HCT116 (cell line): ENCODE measurements at regions not wholly inside any gene's neighbourhood (a gene's known extent, or its start where the extent isn't known, plus 50 kb on each side); places are given as distances from the start of the nearest gene placed in this dataset.

Source experiments
- ATAC-seq: fragments of 200-7000 bp; cut with Tn5 transposase; 2 replicates; pipeline ENCODE4 v1.9.1; 2020; ENCODE audit warnings: mild to moderate bottlenecking, moderate library complexity
- BruUV-seq: library from RNA; stranded (reverse); fragments of 400-500 nt; replicated peaks from 2 replicates; lab custom pipeline; 2021; lab: Mats Ljungman, UMichigan
- CTCF ChIA-PET: fragments of 300-600 bp; sonication (Branson Sonifier 250); formaldehyde crosslinking; loops from one replicate; lab custom pipeline; 2021; ENCODE audit warnings: antibody characterized with exemption; lab: Charles Lee
- POLR2A ChIA-PET: fragments of 300-600, 350-600 bp; sonication (Branson Sonifier 250); formaldehyde crosslinking; loops from one replicate; lab custom pipeline; 2021; ENCODE audit warnings: antibody characterized with exemption; lab: Charles Lee
- RAD21 ChIA-PET, 2 experiments: fragments of 300-600 bp; sonication (Branson Sonifier 250); formaldehyde crosslinking; loops; one replicate each; lab custom pipeline; 2023; ENCODE audit warnings: low total read pairs in 2 of 2; ENCODE audit not compliant: uncharacterized antibody in 2 of 2, unreplicated experiment in 2 of 2, low non-redundant PET in 1 of 2; lab: Charles Lee
- DNase-seq: peaks from one replicate; pipeline ENCODE4 v3.0.0-alpha.2; 2010; ENCODE audit warnings: low read depth, low spot score
- H2AFZ ChIP-seq: fragments of 200-600 bp; shearing (Covaris generic), sonication (generic); 2 replicates; pipeline ENCODE4 v1.6.1; 2017; ENCODE audit warnings: low read depth, mixed run types, mixed read lengths, antibody characterized with exemption, low read length; ENCODE audit not compliant: poor library complexity, severe bottlenecking
- H3K27ac ChIP-seq: 2 replicates; pipeline ENCODE4 v1.5.1; 2012; ENCODE audit warnings: low read depth, low read length
- H3K27me3 ChIP-seq: fragments of 200-600 bp; sonication (generic); 2 replicates; pipeline ENCODE4 v1.6.1; 2016; ENCODE audit warnings: mixed run types, low read length, mixed read lengths; ENCODE audit not compliant: insufficient read depth
- H3K36me3 ChIP-seq, 2 experiments: fragments of 200-500 bp in 1 of 2; fragments of 200-600 bp in 1 of 2; sonication (Bioruptor generic) in 1 of 2; sonication (generic) in 1 of 2; 2 replicates each; pipeline versions ENCODE4 v1.5.1 to v1.6.1; 2014 to 2016; ENCODE audit warnings: low read length in 2 of 2, inconsistent platforms in 1 of 2, mixed read lengths in 1 of 2, mixed run types in 1 of 2; ENCODE audit not compliant: insufficient read depth in 2 of 2, control insufficient read depth in 1 of 2
- H3K4me1 ChIP-seq, 2 experiments: fragments of 200-600 bp in 1 of 2; sonication (generic) in 1 of 2; 2 replicates each; pipeline versions ENCODE4 v1.5.1 to v1.6.1; 2012 to 2017; ENCODE audit warnings: low read length in 2 of 2, inconsistent platforms in 1 of 2, mild to moderate bottlenecking in 1 of 2, mixed read lengths in 1 of 2, mixed run types in 1 of 2, moderate library complexity in 1 of 2; ENCODE audit not compliant: insufficient read depth in 2 of 2, control insufficient read depth in 1 of 2
- H3K4me2 ChIP-seq: fragments of 200-600 bp; sonication (generic); 2 replicates; pipeline ENCODE4 v1.6.1; 2017; ENCODE audit warnings: mixed run types, low read length, mixed read lengths
- H3K4me3 ChIP-seq, 2 experiments: fragments of 200-600 bp in 1 of 2; sonication (generic) in 1 of 2; replicated peaks in 1 of 2; 2 replicates each; pipeline ENCODE4 v1.5.1; 2011 to 2016; ENCODE audit warnings: low read length in 2 of 2, control low read depth in 1 of 2, low read depth in 1 of 2, mild to moderate bottlenecking in 1 of 2, mixed read lengths in 1 of 2, mixed run types in 1 of 2
- H3K79me2 ChIP-seq: fragments of 200-600 bp; sonication (generic); 2 replicates; pipeline ENCODE4 v1.6.1; 2017; ENCODE audit warnings: mild to moderate bottlenecking, mixed run types, low read length, moderate library complexity, mixed read lengths; ENCODE audit not compliant: insufficient read depth
- H3K9ac ChIP-seq: fragments of 200-600 bp; sonication (generic); 2 replicates; pipeline ENCODE4 v1.6.1; 2016; ENCODE audit warnings: low read length, mixed read lengths
- H3K9me2 ChIP-seq: fragments of 200-600 bp; sonication (generic), shearing (Covaris generic); 2 replicates; pipeline ENCODE4 v1.6.1; 2017; ENCODE audit warnings: mixed run types, mild to moderate bottlenecking, moderate library complexity; ENCODE audit not compliant: insufficient read depth
- H3K9me3 ChIP-seq, 2 experiments: fragments of 200-500 bp in 1 of 2; fragments of 200-600 bp in 1 of 2; sonication (Bioruptor generic) in 1 of 2; sonication (generic) in 1 of 2; 2 replicates each; pipeline ENCODE4 v1.6.1; 2014 to 2017; ENCODE audit warnings: low read length in 2 of 2, mixed read lengths in 2 of 2, inconsistent platforms in 1 of 2, low read depth in 1 of 2, mild to moderate bottlenecking in 1 of 2, mixed run types in 1 of 2, moderate library complexity in 1 of 2; ENCODE audit not compliant: control insufficient read depth in 1 of 2, insufficient read depth in 1 of 2
- H4K20me1 ChIP-seq: fragments of 200-600 bp; sonication (generic), shearing (Covaris generic); 2 replicates; pipeline ENCODE4 v1.6.1; 2017; ENCODE audit warnings: mixed run types, mild to moderate bottlenecking, moderate library complexity; ENCODE audit not compliant: insufficient read depth
- CBX3 ChIP-seq: IDR thresholded peaks from 2 replicates; pipeline ENCODE4 v1.6.1; 2012; ENCODE audit warnings: low read depth
- CEBPB ChIP-seq: IDR thresholded peaks from 2 replicates; pipeline ENCODE4 v1.6.1; 2012; ENCODE audit warnings: low read depth
- ELF1 ChIP-seq: IDR thresholded peaks from 2 replicates; pipeline ENCODE4 v1.6.1; 2012; ENCODE audit warnings: low read depth, borderline replicate concordance
- EZH2 ChIP-seq: fragments of 200-600 bp; sonication (generic); IDR thresholded peaks from 2 replicates; pipeline ENCODE4 v1.6.1; 2017; ENCODE audit warnings: antibody characterized with exemption, mixed run types
- EZH2phosphoT487 ChIP-seq: fragments of 200-600 bp; IDR thresholded peaks from 2 replicates; pipeline ENCODE4 v1.6.1; 2018; ENCODE audit warnings: antibody characterized with exemption, borderline replicate concordance
- FOSL1 ChIP-seq: IDR thresholded peaks from 2 replicates; pipeline ENCODE4 v1.6.1; 2012; ENCODE audit warnings: low read depth
- JUND ChIP-seq: IDR thresholded peaks from 2 replicates; pipeline ENCODE4 v1.6.1; 2012
- POLR2A ChIP-seq: IDR thresholded peaks from 2 replicates; pipeline ENCODE4 v1.7.0; 2011; ENCODE audit warnings: borderline replicate concordance; ENCODE audit not compliant: insufficient read depth, insufficient read length; ENCODE audit errors: extremely low read depth
- POLR2AphosphoS5 ChIP-seq: IDR thresholded peaks from 2 replicates; pipeline ENCODE4 v1.6.1; 2011; ENCODE audit warnings: mild to moderate bottlenecking, low read depth, low read length, moderate library complexity
- SIN3A ChIP-seq: IDR thresholded peaks from 2 replicates; pipeline ENCODE4 v1.6.1; 2012; ENCODE audit warnings: low read depth
- SP1 ChIP-seq: IDR thresholded peaks from 2 replicates; pipeline ENCODE4 v1.6.1; 2012; ENCODE audit warnings: low read depth
- SRF ChIP-seq: IDR thresholded peaks from 2 replicates; pipeline ENCODE4 v1.6.1; 2012; ENCODE audit warnings: low read depth
- TCF7L2 ChIP-seq: IDR thresholded peaks from 2 replicates; pipeline ENCODE4 v1.7.0; 2011; ENCODE audit warnings: borderline replicate concordance, inconsistent platforms; ENCODE audit not compliant: insufficient read depth, insufficient read length; ENCODE audit errors: extremely low read depth
- ZFX ChIP-seq: fragments of 450-650 bp; IDR thresholded peaks from 2 replicates; pipeline ENCODE4 v1.6.1; 2017
- ZNF274 ChIP-seq: fragments of 200-500 bp; sonication (Bioruptor generic); IDR thresholded peaks from 2 replicates; pipeline ENCODE4 v1.6.1; 2014; ENCODE audit warnings: mild to moderate bottlenecking, low read depth, low read length, inconsistent platforms
- intact Hi-C: fragments of 100-400 bp; cut with micrococcal nuclease; formaldehyde crosslinking; loops from 2 replicates; pipeline ENCODE4 v1.10.0; 2022
- TF ChIP-seq, protein P1 (sequence below): IDR thresholded peaks from 2 replicates; pipeline ENCODE4 v1.6.1; 2012
- TF ChIP-seq, protein P2 (sequence below): IDR thresholded peaks from 2 replicates; pipeline ENCODE4 v1.6.1; 2012
- TF ChIP-seq, protein P3 (sequence below): IDR thresholded peaks from 2 replicates; pipeline ENCODE4 v1.6.1; 2011; ENCODE audit warnings: mild to moderate bottlenecking, low read length, moderate library complexity; ENCODE audit not compliant: insufficient replicate concordance; ENCODE audit errors: extremely low read depth
- TF ChIP-seq, protein P4 (sequence below): IDR thresholded peaks from 2 replicates; pipeline ENCODE4 v1.6.1; 2012; ENCODE audit warnings: low read depth
- TF ChIP-seq, protein P5 (sequence below), 3 experiments: fragments of 200-600 bp in 1 of 3; sonication (generic) in 1 of 3; IDR thresholded peaks in 2 of 3; conservative IDR thresholded peaks in 1 of 3; 2 replicates each; pipeline ENCODE4 v1.5.1; 2012 to 2017; ENCODE audit warnings: low read depth in 2 of 3, low read length in 2 of 3, antibody characterized with exemption in 1 of 3, borderline replicate concordance in 1 of 3, control low read depth in 1 of 3, mild to moderate bottlenecking in 1 of 3, mixed read lengths in 1 of 3, mixed run types in 1 of 3, moderate library complexity in 1 of 3; ENCODE audit not compliant: insufficient read depth in 1 of 3

DNA sequence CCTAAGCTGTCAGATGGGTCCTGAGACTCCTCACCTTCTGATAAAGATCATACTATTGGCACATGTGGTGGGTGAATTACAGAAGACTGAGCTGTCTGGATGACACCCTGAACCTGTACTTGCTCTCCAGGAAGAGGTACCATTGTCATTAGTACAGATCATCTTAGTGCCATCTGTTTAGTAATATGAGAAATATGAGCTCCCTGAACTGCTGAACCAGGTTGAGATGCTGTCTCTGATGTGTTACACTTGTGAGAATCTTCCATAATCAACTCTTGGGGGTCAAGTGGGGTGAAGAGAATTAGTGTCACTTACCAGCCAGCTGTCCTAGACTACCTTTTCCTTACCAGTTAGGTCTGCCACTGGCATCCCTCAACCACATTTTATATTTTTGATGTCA is 531.0 kb downstream of the EPHA7 start:
- Histone ChIP-seq H3K27me3 (no peaks in the 10 kb centered on the region), H3K79me2 (no peaks in the 10 kb centered on the region), H2AFZ (no peak overlapping the region), H3K9me2 (no peaks in the 10 kb centered on the region), H3K4me3 (no peak overlapping the region), H3K9ac (no peak overlapping the region), H3K9me3 (peaks cover 12 to 19% of the 10 kb centered on the region in 2 experiments; a peak in 2 of 4 replicates), H4K20me1 (no peaks in the 10 kb centered on the region), H3K36me3 (no peaks in the 10 kb centered on the region), H3K4me1 (no peaks in the 10 kb centered on the region), H3K27ac (no peak overlapping the region), H3K4me2 (no peak overlapping the region)
- ChIA-PET RAD21 (no interaction called here), POLR2A (no interaction called here), CTCF (no interaction called here)
- BruUV-seq: no TSS peak
- ATAC-seq (no peak), DNase-seq (no peak)
- intact Hi-C loops: no loop called here
- TF ChIP-seq, protein P1, sequence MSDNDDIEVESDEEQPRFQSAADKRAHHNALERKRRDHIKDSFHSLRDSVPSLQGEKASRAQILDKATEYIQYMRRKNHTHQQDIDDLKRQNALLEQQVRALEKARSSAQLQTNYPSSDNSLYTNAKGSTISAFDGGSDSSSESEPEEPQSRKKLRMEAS: no peak
- no peak for TF ChIP-seq EZH2
- no peak for TF ChIP-seq CEBPB
- TF ChIP-seq ZNF274: no peak
- TF ChIP-seq POLR2A: no peak
- no peak for TF ChIP-seq FOSL1
- TF ChIP-seq CBX3: no peak
- TF ChIP-seq, protein P2, sequence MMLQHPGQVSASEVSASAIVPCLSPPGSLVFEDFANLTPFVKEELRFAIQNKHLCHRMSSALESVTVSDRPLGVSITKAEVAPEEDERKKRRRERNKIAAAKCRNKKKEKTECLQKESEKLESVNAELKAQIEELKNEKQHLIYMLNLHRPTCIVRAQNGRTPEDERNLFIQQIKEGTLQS: no peak
- TF ChIP-seq TCF7L2: no peak
- TF ChIP-seq, protein P3, sequence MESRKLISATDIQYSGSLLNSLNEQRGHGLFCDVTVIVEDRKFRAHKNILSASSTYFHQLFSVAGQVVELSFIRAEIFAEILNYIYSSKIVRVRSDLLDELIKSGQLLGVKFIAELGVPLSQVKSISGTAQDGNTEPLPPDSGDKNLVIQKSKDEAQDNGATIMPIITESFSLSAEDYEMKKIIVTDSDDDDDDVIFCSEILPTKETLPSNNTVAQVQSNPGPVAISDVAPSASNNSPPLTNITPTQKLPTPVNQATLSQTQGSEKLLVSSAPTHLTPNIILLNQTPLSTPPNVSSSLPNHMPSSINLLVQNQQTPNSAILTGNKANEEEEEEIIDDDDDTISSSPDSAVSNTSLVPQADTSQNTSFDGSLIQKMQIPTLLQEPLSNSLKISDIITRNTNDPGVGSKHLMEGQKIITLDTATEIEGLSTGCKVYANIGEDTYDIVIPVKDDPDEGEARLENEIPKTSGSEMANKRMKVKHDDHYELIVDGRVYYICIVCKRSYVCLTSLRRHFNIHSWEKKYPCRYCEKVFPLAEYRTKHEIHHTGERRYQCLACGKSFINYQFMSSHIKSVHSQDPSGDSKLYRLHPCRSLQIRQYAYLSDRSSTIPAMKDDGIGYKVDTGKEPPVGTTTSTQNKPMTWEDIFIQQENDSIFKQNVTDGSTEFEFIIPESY: no peak
- TF ChIP-seq ELF1: no peak
- no peak for TF ChIP-seq SIN3A
- TF ChIP-seq EZH2phosphoT487: no peak
- no peak for TF ChIP-seq SRF
- TF ChIP-seq SP1: no peak
- TF ChIP-seq, protein P4, sequence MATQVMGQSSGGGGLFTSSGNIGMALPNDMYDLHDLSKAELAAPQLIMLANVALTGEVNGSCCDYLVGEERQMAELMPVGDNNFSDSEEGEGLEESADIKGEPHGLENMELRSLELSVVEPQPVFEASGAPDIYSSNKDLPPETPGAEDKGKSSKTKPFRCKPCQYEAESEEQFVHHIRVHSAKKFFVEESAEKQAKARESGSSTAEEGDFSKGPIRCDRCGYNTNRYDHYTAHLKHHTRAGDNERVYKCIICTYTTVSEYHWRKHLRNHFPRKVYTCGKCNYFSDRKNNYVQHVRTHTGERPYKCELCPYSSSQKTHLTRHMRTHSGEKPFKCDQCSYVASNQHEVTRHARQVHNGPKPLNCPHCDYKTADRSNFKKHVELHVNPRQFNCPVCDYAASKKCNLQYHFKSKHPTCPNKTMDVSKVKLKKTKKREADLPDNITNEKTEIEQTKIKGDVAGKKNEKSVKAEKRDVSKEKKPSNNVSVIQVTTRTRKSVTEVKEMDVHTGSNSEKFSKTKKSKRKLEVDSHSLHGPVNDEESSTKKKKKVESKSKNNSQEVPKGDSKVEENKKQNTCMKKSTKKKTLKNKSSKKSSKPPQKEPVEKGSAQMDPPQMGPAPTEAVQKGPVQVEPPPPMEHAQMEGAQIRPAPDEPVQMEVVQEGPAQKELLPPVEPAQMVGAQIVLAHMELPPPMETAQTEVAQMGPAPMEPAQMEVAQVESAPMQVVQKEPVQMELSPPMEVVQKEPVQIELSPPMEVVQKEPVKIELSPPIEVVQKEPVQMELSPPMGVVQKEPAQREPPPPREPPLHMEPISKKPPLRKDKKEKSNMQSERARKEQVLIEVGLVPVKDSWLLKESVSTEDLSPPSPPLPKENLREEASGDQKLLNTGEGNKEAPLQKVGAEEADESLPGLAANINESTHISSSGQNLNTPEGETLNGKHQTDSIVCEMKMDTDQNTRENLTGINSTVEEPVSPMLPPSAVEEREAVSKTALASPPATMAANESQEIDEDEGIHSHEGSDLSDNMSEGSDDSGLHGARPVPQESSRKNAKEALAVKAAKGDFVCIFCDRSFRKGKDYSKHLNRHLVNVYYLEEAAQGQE: no peak
- TF ChIP-seq POLR2AphosphoS5: no peak
- TF ChIP-seq ZFX: no peak
- no peak for TF ChIP-seq JUND
- TF ChIP-seq, protein P5, sequence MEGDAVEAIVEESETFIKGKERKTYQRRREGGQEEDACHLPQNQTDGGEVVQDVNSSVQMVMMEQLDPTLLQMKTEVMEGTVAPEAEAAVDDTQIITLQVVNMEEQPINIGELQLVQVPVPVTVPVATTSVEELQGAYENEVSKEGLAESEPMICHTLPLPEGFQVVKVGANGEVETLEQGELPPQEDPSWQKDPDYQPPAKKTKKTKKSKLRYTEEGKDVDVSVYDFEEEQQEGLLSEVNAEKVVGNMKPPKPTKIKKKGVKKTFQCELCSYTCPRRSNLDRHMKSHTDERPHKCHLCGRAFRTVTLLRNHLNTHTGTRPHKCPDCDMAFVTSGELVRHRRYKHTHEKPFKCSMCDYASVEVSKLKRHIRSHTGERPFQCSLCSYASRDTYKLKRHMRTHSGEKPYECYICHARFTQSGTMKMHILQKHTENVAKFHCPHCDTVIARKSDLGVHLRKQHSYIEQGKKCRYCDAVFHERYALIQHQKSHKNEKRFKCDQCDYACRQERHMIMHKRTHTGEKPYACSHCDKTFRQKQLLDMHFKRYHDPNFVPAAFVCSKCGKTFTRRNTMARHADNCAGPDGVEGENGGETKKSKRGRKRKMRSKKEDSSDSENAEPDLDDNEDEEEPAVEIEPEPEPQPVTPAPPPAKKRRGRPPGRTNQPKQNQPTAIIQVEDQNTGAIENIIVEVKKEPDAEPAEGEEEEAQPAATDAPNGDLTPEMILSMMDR (IDR thresholded peaks at IDR 0.05 in 2 of 3, conservative IDR thresholded peaks at IDR 0.05 in 1 of 3; ENCODE audit: borderline replicate concordance in 1 of 3, insufficient read depth in 1 of 3, low read depth in 2 of 3, low read length in 2 of 3): no peak
